Muscle of leg (tissue), 3 donors: ENCODE measurements at regions not wholly inside any gene's neighbourhood (a gene's known extent, or its start where the extent isn't known, plus 50 kb on each side); places are given as distances from the start of the nearest gene placed in this dataset.

Experiments used
- DNase-seq: peaks from one replicate; pipeline ENCODE4 v3.0.0; 2013
- H3K27ac ChIP-seq: one replicate; pipeline ENCODE4 v1.5.1; 2013; ENCODE audit warnings: mild to moderate bottlenecking, low read length, control low read depth
- H3K27me3 ChIP-seq: one replicate; pipeline ENCODE4 v1.6.1; 2013; ENCODE audit warnings: low read length; ENCODE audit not compliant: control insufficient read depth, insufficient read depth
- H3K36me3 ChIP-seq: one replicate; pipeline ENCODE4 v1.6.1; 2013; ENCODE audit warnings: low read length; ENCODE audit not compliant: control insufficient read depth, insufficient read depth
- H3K4me1 ChIP-seq: one replicate; pipeline ENCODE4 v1.6.1; 2013; ENCODE audit warnings: low read length; ENCODE audit not compliant: control insufficient read depth, insufficient read depth
- H3K4me3 ChIP-seq: one replicate; pipeline ENCODE4 v1.5.1; 2013; ENCODE audit warnings: low read length, control low read depth
- H3K9me3 ChIP-seq: replicated peaks from 2 replicates; pipeline ENCODE4 v1.6.1; 2013; ENCODE audit warnings: low read depth, low read length; ENCODE audit not compliant: control insufficient read depth
- WGBS: methylation state at CpG from one replicate; pipeline ENCODE4 v1.1.5; 2013; ENCODE audit warnings: missing lambda C conversion rate; ENCODE audit not compliant: insufficient coverage; 5-methylcytosine and 5-hydroxymethylcytosine counted together

DNA sequence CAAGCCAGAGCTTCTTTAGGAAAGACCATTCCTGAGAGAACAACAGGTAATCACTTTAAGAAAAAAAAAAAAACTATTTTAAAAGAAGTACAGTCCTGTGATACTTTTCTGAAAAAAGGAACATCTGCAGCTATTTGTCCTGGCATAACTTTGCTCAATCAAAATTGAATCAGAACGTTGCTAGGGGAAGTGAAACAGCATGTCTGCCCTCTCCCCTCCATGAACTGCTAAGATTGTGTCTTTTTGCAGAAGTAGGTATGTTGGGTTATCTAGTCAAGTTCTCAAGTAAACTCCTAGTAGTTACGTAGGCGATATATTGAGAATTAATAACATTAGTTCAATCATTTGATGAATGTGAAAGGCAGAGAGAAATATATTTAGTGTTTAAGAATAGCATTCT lies 1013.3 kb downstream of the TUSC7 start:
- peak; percentile 72 for DNase-seq
- Histone ChIP-seq H3K27ac (no peak overlapping the region), H3K36me3 (no peaks in the 10 kb centered on the region), H3K4me3 (no peak overlapping the region), H3K27me3 (no peaks in the 10 kb centered on the region), H3K4me1 (no peaks in the 10 kb centered on the region), H3K9me3 (no peaks in the 10 kb centered on the region)
- no CpG with 5 or more reads among the region's 3 CpGs for WGBS

DNA sequence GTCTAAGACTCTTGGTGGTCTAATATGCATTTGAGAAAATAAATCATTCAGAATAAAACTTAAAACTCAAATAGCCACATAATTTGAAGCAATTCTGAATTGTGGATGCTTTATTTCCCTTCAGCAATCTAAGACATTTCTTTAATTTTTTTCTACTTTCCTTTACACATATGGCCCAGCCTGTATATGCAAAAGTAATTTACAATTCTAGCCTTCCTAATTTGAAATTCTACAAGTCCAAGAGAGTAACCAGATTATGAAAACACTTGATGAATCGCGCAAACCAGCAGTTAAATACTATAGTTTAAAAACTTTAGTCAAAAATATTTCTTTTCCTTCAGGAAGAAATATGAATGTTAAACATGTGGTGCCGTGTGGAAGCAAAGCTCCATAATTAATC lies 1014.2 kb downstream of the TUSC7 start:
- DNase-seq: no peak
- H3K4me1 ChIP-seq: no peaks in the 10 kb centered on the region
- H3K27ac ChIP-seq: no peak overlapping the region
- H3K4me3 ChIP-seq: no peak overlapping the region
- H3K27me3 ChIP-seq: no peaks in the 10 kb centered on the region
- WGBS: no CpG with 5 or more reads among the region's 3 CpGs
- no peaks in the 10 kb centered on the region for H3K9me3 ChIP-seq
- H3K36me3 ChIP-seq: no peaks in the 10 kb centered on the region

DNA sequence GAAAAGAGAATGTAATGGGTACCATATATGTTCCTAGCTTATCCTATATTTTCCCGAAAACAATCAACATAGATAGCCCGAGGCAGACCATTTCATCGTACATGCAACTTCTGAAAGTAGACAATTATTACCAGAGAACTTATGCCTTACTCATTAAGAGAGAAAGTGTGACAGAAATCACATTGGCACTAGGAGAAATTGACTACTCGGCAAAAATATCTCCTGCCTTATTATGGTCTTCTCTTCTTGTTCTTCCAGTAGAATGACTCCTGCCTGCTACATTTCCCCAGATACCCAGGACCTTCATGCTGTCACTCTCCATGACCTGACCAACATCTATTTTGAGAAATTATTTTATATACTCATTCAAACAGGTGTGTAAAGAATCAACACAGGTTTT lies 1015.7 kb downstream of the TUSC7 start:
- Histone ChIP-seq H3K27me3 (no peaks in the 10 kb centered on the region), H3K4me1 (no peaks in the 10 kb centered on the region), H3K27ac (no peak overlapping the region), H3K36me3 (no peaks in the 10 kb centered on the region), H3K4me3 (no peak overlapping the region), H3K9me3 (no peaks in the 10 kb centered on the region)
- no CpG with 5 or more reads among the region's 4 CpGs for WGBS
- DNase-seq: no peak

DNA sequence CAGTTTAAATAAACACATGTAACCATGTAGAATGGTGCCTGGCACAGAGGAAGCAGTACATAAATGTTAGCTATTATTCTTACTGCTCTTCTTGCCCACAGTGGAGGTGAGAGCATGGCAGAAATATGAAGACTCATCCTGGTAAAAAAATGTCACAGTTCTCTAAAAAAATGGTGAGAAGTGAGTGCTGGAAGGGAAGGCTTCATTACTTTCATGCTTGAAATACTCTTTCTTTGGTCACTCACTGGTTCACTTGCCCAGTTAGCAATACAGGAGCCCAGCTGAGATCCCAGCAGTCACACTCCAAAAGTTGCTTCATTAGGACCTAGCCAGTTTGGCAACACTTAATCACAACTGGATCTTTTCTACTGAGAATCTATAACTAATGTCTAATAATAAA lies 1017.2 kb downstream of the TUSC7 start:
- DNase-seq: no peak
- Histone ChIP-seq H3K4me3 (no peak overlapping the region), H3K9me3 (no peaks in the 10 kb centered on the region), H3K36me3 (no peaks in the 10 kb centered on the region), H3K27ac (no peak overlapping the region), H3K4me1 (no peaks in the 10 kb centered on the region), H3K27me3 (no peaks in the 10 kb centered on the region)

DNA sequence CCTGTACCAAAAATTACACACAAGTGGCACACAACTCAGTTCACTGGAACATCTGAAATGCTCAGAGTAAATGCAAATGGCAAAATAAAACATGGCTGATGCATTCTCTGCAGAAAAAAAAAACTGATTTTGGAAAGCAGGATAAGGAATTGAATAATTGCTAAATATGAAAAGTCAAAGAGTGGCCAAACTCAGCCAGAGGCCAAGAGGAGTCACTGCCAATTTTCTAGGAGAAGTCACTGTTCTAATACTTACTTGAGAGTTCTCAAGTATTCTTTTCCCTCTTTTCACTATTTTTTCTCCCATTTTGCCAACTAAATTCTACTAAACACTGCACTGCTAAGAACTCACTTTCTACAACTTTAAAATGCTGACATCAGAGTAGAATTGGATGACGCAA lies 1018.6 kb downstream of the TUSC7 start:
- no CpG with 5 or more reads among the region's 1 CpG for WGBS
- Histone ChIP-seq H3K36me3 (no peaks in the 10 kb centered on the region), H3K27me3 (no peaks in the 10 kb centered on the region), H3K9me3 (no peaks in the 10 kb centered on the region), H3K27ac (no peak overlapping the region), H3K4me3 (no peak overlapping the region), H3K4me1 (no peaks in the 10 kb centered on the region)
- DNase-seq: peak; percentile 71

DNA sequence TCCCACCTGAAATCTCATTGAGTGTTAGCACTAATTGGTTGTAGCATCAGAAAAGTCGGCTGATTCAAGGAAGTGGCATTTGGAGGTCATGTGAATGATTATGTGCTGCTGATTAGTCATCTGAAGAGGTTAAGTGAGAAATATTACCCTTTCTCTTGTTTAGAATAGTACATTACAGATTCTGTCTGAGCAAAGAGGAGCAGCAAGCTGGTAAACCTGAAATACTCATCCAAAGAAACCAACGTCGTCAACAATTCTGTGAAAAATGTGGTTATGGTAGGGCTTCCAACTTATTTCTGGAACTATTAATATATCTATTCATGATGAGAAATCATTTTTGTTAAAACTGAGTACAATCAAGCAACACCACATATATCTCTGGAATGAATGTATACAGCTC lies 1024.9 kb downstream of the TUSC7 start:
- no peaks in the 10 kb centered on the region for H3K4me1 ChIP-seq
- WGBS: no CpG with 5 or more reads among the region's 3 CpGs
- no peaks in the 10 kb centered on the region for H3K9me3 ChIP-seq
- H3K27ac ChIP-seq: no peak overlapping the region
- no peaks in the 10 kb centered on the region for H3K36me3 ChIP-seq
- H3K4me3 ChIP-seq: no peak overlapping the region
- H3K27me3 ChIP-seq: no peaks in the 10 kb centered on the region
- no peak for DNase-seq

DNA sequence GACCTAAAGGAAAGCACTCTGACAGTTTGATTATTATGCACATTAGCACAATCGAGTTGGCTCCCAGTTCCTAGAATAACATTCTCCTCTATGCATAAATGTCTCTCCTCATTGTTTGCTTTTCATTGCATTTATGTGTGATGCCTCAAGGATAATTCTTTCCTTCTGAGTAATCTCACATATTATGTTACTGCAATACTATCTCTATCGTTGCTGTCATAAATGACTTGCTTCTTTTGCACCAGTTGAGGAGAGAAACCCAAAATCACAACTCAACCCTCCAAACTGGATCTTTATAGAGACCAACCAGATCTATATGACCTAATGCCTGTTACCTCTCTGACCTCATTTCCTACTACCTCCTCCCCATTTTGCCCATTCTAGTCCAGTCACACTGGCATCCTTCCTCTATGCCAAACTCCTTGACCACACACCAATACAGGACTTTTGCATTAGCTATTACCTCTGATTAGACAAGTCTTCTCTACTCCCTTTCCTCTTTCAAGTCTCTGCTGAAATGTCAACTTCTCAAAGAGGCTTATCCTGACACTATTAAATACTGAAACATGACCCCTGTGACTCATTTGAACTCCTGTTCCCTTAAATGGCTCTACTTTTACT lies 1026.0 kb downstream of the TUSC7 start:
- no CpG with 5 or more reads among the region's 2 CpGs for WGBS
- H3K27me3 ChIP-seq: no peaks in the 10 kb centered on the region
- DNase-seq: no peak
- H3K9me3 ChIP-seq: no peaks in the 10 kb centered on the region
- no peaks in the 10 kb centered on the region for H3K4me1 ChIP-seq
- no peak overlapping the region for H3K4me3 ChIP-seq
- H3K36me3 ChIP-seq: no peaks in the 10 kb centered on the region
- H3K27ac ChIP-seq: no peak overlapping the region

DNA sequence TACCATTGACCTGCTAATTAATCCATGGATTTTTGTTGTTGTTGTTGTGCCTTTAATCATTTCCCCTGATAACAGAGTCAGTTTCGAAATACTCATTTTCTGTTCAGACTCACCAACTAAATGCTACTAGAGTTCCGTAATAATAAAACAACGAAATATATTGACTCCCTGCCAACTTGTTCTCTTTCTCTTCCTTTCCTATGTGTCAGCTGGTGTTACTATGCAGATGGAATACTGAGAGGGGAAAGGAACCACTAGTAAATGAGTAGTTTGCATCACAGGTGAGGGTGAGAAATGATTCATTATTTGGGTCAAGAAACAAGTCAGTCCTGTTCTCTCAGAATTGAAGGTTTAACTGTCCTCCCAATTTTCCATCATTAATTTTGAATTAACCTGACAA lies 1027.3 kb downstream of the TUSC7 start:
- WGBS: no CpG with 5 or more reads among the region's 3 CpGs
- Histone ChIP-seq H3K4me3 (no peak overlapping the region), H3K27ac (no peak overlapping the region), H3K27me3 (no peaks in the 10 kb centered on the region), H3K36me3 (no peaks in the 10 kb centered on the region), H3K9me3 (no peaks in the 10 kb centered on the region), H3K4me1 (no peaks in the 10 kb centered on the region)
- DNase-seq: no peak

DNA sequence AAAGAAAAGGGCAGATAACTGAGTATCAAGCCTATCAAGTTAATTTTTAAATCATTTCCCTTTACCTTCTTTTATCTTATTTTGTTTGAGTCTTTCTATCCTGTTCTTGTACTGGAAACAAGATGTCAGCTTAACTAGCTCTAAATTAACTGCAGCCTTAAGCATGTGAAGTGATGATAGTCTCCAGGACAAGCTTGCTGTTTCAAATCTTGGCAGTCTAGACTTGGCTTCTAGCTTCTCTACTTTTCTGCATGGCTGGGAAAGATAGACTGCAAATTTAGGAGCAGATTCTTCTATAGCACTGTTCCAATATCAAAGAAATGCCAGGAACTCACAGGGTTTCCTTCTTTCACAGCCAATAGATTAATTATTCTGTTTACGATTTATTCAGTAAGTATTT lies 1034.4 kb downstream of the TUSC7 start:
- Histone ChIP-seq H3K4me1 (no peaks in the 10 kb centered on the region), H3K27ac (no peak overlapping the region), H3K4me3 (no peak overlapping the region), H3K27me3 (no peaks in the 10 kb centered on the region), H3K36me3 (no peaks in the 10 kb centered on the region), H3K9me3 (no peaks in the 10 kb centered on the region)
- DNase-seq: peak; percentile 29
- WGBS: no CpG with 5 or more reads among the region's 1 CpG

DNA sequence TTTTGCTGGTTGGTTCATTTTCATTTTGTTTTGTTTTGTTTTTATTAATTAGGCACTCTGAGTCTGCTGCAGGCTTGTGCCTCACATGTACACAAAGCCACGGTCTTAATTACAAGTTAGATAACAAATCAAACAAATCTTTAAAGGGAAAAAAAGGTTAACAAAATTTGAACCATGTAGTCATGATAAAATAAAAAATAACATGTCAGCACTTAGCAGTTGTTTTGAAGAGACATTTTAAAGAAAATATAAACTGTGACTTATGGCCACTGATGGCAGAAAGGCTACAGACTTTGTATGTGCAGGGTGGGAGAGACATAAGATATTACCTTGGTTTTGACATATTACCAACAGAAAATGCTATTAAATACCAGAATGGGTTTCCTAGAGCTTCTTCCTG lies 1035.4 kb downstream of the TUSC7 start:
- no peaks in the 10 kb centered on the region for H3K9me3 ChIP-seq
- DNase-seq: no peak
- H3K27me3 ChIP-seq: no peaks in the 10 kb centered on the region
- no peaks in the 10 kb centered on the region for H3K36me3 ChIP-seq
- H3K4me3 ChIP-seq: no peak overlapping the region
- H3K4me1 ChIP-seq: no peaks in the 10 kb centered on the region
- WGBS: no CpG with 5 or more reads among the region's 1 CpG
- no peak overlapping the region for H3K27ac ChIP-seq

DNA sequence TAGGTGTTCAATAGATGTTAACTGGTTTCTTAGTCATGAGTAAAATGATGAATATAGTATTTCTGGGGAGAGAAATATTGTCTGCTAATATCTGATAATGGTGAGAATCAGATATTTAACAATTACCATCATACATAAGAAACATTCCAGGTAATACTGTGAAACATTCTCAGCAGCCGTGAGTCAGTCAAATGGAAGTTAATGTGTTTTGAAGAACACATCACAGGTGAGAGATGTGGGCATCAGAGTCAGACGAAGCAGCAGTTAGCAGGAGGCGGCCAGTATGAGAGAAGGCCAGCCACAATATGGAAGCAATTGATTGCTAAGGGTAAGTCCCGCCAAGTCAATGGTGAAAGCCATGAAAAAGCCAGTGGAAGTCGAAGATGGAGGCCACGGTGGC lies 1035.9 kb downstream of the TUSC7 start:
- no peak for DNase-seq
- Histone ChIP-seq H3K27me3 (no peaks in the 10 kb centered on the region), H3K9me3 (no peaks in the 10 kb centered on the region), H3K4me3 (no peak overlapping the region), H3K4me1 (no peaks in the 10 kb centered on the region), H3K27ac (no peak overlapping the region), H3K36me3 (no peaks in the 10 kb centered on the region)
- WGBS: 81% methylated on average over 5 of the region's 6 CpGs
